ENCODE measurements at regions not wholly inside any gene's neighbourhood (a gene's known extent, or its start where the extent isn't known, plus 50 kb on each side); places are given as distances from the start of the nearest gene placed in this dataset.

GRCh38 chr2:145352484-145352883 is 832.6 kb upstream of the ZEB2 start:
- TF ChIP-seq, protein P1, sequence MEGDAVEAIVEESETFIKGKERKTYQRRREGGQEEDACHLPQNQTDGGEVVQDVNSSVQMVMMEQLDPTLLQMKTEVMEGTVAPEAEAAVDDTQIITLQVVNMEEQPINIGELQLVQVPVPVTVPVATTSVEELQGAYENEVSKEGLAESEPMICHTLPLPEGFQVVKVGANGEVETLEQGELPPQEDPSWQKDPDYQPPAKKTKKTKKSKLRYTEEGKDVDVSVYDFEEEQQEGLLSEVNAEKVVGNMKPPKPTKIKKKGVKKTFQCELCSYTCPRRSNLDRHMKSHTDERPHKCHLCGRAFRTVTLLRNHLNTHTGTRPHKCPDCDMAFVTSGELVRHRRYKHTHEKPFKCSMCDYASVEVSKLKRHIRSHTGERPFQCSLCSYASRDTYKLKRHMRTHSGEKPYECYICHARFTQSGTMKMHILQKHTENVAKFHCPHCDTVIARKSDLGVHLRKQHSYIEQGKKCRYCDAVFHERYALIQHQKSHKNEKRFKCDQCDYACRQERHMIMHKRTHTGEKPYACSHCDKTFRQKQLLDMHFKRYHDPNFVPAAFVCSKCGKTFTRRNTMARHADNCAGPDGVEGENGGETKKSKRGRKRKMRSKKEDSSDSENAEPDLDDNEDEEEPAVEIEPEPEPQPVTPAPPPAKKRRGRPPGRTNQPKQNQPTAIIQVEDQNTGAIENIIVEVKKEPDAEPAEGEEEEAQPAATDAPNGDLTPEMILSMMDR (IDR thresholded peaks at IDR 0.05): no peak
- TF ChIP-seq POLR2A (IDR thresholded peaks at IDR 0.05): no peak

All from testis (tissue), 2 donors.